ENCODE measurements at regions not wholly inside any gene's neighbourhood (a gene's known extent, or its start where the extent isn't known, plus 50 kb on each side); places are given as distances from the start of the nearest gene placed in this dataset.

DNA sequence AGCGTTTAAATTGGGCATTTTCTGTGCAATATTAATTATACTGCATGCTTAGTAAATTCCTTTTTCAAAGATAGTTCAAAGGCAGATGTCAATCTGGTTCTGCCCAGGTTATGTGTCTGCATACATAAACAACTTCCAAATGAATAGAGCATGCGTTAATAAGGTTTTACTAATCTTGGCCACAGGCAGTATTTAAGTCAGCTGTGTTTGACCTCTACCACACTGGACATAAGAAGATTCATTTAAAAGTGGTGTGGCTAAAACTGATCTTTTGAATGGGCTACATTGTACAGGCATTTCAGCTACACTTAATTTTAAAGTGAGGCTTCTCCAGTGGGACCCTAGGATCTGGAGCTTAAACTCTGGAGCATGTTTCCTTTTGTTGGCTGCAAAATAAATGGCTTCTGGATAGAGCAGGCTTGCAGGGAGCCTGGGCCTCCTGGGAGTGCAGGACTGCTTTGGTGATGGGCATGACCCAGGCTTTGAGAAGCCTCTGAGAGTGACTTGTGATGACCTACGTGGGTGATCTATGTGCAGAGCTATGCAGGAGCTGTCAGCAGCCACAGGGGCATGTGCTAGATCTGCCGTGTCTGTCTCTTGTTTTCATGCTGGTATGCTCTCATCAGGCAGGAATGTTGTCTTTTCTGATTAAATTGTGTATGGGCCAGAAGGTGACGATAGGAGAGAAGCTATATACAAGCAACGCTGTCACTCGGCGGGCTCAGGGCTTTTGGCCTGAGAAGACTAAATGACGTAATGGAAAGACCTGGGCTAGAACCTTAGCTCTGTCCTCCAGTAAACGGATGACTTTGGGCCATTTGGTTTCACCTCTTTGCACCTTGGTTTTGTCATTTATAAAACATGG is 331.2 kb downstream of the QKI start:
- ATAC-seq (peak; percentile 87 to 89), DNase-seq (peak; percentile 54 to 59)
- no peak for TF ChIP-seq POLR2A (IDR thresholded peaks at IDR 0.05)
- TF ChIP-seq, protein P1, sequence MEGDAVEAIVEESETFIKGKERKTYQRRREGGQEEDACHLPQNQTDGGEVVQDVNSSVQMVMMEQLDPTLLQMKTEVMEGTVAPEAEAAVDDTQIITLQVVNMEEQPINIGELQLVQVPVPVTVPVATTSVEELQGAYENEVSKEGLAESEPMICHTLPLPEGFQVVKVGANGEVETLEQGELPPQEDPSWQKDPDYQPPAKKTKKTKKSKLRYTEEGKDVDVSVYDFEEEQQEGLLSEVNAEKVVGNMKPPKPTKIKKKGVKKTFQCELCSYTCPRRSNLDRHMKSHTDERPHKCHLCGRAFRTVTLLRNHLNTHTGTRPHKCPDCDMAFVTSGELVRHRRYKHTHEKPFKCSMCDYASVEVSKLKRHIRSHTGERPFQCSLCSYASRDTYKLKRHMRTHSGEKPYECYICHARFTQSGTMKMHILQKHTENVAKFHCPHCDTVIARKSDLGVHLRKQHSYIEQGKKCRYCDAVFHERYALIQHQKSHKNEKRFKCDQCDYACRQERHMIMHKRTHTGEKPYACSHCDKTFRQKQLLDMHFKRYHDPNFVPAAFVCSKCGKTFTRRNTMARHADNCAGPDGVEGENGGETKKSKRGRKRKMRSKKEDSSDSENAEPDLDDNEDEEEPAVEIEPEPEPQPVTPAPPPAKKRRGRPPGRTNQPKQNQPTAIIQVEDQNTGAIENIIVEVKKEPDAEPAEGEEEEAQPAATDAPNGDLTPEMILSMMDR (IDR thresholded peaks at IDR 0.05 in 4 of 5, conservative IDR thresholded peaks at IDR 0.05 in 1 of 5) = no peak
- H3K4me1 ChIP-seq = peaks cover 11 to 19% of the 10 kb centered on the region in 2 donors
- no peak overlapping the region for H3K4me3 ChIP-seq
- in situ Hi-C loops (cut with MboI; ENCODE audit: low sequenced_read_pairs in 4 of 4) (no loop called here), intact Hi-C loops (cut with DNase I; ENCODE audit: low total_unique reads) (no loop called here)
- H3K27ac ChIP-seq = peak overlapping the region in 2 of 4 donors; percentile 26 to 46
- H3K36me3 ChIP-seq = no peaks in the 10 kb centered on the region
- no peaks in the 10 kb centered on the region for H3K27me3 ChIP-seq
- H3K9me3 ChIP-seq = no peaks in the 10 kb centered on the region

DNA sequence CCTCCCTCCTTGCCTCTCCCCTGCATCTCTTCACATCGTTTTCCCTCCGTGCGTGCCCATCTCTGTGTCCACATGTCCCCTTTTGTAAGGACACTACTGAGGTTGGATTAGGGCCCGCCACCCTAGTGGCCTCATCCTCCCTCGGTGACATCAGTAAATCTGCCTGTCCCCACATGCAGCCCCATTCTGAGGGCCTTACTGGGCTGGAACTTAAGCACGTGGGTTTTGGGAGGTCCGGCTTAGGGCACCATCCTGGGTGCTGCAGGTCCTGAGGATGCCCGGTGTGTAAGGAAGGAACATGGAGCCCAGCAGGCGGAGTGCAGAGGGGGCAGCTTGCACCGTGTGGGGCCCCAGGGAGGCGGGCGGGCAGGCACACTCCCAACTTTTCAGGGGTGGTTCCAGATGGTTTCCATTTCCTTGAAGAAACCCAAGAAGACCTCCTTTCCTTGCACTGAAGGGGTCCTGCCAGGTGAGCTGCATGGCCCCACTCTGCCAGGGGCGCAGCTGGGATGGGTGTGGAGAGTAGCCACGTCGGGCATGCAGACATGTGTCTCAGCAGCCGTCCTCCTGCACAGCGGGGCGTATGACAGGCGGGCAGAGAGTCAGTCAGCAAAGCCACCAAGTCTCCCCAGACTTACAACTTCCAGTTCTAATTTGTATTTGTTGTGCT is 329.9 kb downstream of the QKI start:
- no peak for DNase-seq
- no peak for ATAC-seq
- H3K27ac ChIP-seq = no peak overlapping the region

DNA sequence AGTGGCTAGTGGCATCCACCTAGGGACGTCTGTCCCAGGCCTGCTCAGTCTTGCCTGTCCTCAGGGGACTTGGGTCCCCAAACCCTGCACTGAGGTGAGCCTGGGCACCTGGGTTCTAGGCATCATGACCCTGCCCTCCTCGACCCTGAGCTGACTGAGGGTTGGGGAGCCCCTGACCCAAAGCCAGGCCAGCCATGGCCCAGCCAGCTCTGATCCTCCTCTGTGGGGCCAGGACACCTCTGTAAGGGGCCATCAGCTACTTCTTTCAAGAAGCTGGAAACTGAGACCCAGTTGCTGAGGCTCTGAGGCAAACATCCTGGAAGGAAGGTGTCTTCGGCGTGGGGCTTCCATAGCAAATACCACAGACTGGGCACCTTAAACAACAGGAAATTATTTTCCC is 329.3 kb downstream of the QKI start:
- H3K36me3 ChIP-seq = no peaks in the 10 kb centered on the region
- H3K27ac ChIP-seq = no peak overlapping the region
- H3K4me3 ChIP-seq = no peak overlapping the region
- in situ Hi-C loops (cut with MboI; ENCODE audit: low sequenced_read_pairs in 4 of 4) = no loop called here
- no peaks in the 10 kb centered on the region for H3K27me3 ChIP-seq
- TF ChIP-seq, protein P1 (IDR thresholded peaks at IDR 0.05 in 4 of 5, conservative IDR thresholded peaks at IDR 0.05 in 1 of 5) = no peak
- TF ChIP-seq POLR2A (IDR thresholded peaks at IDR 0.05) = no peak
- intact Hi-C loops (cut with DNase I; ENCODE audit: low total_unique reads) = no loop called here
- H3K9me3 ChIP-seq = no peaks in the 10 kb centered on the region
- DNase-seq = no peak
- peaks cover 13 to 24% of the 10 kb centered on the region in 2 donors for H3K4me1 ChIP-seq
- ATAC-seq = no peak

More for the DNA sequence above, 329.9 kb downstream of the QKI start:
- no peak overlapping the region for H3K4me3 ChIP-seq
- no peak for TF ChIP-seq POLR2A (IDR thresholded peaks at IDR 0.05)
- TF ChIP-seq, protein P1 (IDR thresholded peaks at IDR 0.05 in 4 of 5, conservative IDR thresholded peaks at IDR 0.05 in 1 of 5) = no peak
- in situ Hi-C loops (cut with MboI; ENCODE audit: low sequenced_read_pairs in 4 of 4) = no loop called here
- no peaks in the 10 kb centered on the region for H3K36me3 ChIP-seq
- H3K9me3 ChIP-seq = no peaks in the 10 kb centered on the region
- intact Hi-C loops (cut with DNase I; ENCODE audit: low total_unique reads) = no loop called here
- no peaks in the 10 kb centered on the region for H3K27me3 ChIP-seq
- H3K4me1 ChIP-seq = peaks cover 13 to 18% of the 10 kb centered on the region in 2 donors

DNA sequence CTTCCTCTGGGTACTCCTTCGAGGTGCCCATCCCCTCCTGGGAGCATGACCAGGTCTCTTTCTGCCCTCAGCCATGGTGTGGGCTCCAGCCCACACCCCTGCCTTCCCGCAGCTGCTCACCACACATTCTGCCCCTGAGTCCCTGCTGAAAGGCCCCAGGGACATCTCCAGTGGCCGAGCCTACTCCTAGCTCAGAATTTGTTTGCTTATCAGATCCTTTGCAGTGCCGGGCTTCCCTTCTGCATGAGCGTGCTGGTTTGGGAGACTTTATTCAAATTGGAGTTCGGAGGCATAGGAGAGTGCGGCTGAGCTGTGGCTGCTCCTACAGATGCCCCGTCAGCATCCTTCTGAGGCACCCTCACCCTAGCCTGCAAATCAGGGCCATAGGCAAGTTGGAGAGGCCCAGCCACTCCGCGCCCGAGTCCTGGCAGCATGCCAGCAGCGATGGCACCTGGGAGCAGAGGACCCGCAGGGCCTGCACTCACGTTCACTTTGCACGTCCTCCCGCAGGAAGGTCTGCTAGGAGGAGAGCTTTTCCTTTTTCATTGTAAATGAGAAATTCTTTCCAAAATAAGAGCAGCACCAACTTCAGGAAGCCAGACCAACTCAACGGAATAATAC is 327.3 kb downstream of the QKI start:
- Histone ChIP-seq H3K4me3 (no peak overlapping the region), H3K27me3 (no peaks in the 10 kb centered on the region), H3K36me3 (no peaks in the 10 kb centered on the region), H3K9me3 (no peaks in the 10 kb centered on the region), H3K27ac (no peak overlapping the region), H3K4me1 (peaks cover 19 to 32% of the 10 kb centered on the region in 2 donors)
- ATAC-seq = no peak
- TF ChIP-seq, protein P1 (IDR thresholded peaks at IDR 0.05 in 4 of 5, conservative IDR thresholded peaks at IDR 0.05 in 1 of 5) = no peak
- TF ChIP-seq POLR2A (IDR thresholded peaks at IDR 0.05) = no peak
- no peak for DNase-seq
- intact Hi-C loops (cut with DNase I; ENCODE audit: low total_unique reads) = no loop called here
- in situ Hi-C loops (cut with MboI; ENCODE audit: low sequenced_read_pairs in 4 of 4) = no loop called here

Data from gastrocnemius medialis (tissue), 4 donors.